ENCODE measurements at regions not wholly inside any gene's neighbourhood (a gene's known extent, or its start where the extent isn't known, plus 50 kb on each side); places are given as distances from the start of the nearest gene placed in this dataset.

- TF ChIP-seq EP300 (conservative IDR thresholded peaks at IDR 0.05; ENCODE audit: poor library complexity, severe bottlenecking), result no peak
- no peak for TF ChIP-seq SMC3 (conservative IDR thresholded peaks at IDR 0.05; ENCODE audit: poor library complexity)
- no peak for TF ChIP-seq RAD21 (conservative IDR thresholded peaks at IDR 0.05)
- TF ChIP-seq EZH2 (IDR thresholded peaks at IDR 0.05; ENCODE audit: borderline replicate concordance, insufficient read depth, low read length, poor library complexity, severe bottlenecking), result no peak
- TF ChIP-seq, protein P1, sequence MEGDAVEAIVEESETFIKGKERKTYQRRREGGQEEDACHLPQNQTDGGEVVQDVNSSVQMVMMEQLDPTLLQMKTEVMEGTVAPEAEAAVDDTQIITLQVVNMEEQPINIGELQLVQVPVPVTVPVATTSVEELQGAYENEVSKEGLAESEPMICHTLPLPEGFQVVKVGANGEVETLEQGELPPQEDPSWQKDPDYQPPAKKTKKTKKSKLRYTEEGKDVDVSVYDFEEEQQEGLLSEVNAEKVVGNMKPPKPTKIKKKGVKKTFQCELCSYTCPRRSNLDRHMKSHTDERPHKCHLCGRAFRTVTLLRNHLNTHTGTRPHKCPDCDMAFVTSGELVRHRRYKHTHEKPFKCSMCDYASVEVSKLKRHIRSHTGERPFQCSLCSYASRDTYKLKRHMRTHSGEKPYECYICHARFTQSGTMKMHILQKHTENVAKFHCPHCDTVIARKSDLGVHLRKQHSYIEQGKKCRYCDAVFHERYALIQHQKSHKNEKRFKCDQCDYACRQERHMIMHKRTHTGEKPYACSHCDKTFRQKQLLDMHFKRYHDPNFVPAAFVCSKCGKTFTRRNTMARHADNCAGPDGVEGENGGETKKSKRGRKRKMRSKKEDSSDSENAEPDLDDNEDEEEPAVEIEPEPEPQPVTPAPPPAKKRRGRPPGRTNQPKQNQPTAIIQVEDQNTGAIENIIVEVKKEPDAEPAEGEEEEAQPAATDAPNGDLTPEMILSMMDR (IDR thresholded peaks at IDR 0.05; ENCODE audit: poor library complexity, severe bottlenecking), result no peak
- no peak for TF ChIP-seq TAF1 (IDR thresholded peaks at IDR 0.05; ENCODE audit: low read depth)
- TF ChIP-seq MXI1 (conservative IDR thresholded peaks at IDR 0.05; ENCODE audit: poor library complexity, severe bottlenecking), result no peak
- no peak for TF ChIP-seq POLR2AphosphoS5 (IDR thresholded peaks at IDR 0.05)
- no peak for TF ChIP-seq REST (IDR thresholded peaks at IDR 0.05; ENCODE audit: borderline replicate concordance)
- Histone ChIP-seq H3K9me2 (ENCODE audit: insufficient read depth, low read length) (no peaks in the 10 kb centered on the region), H3K9me3 (ENCODE audit: low read length) (no peaks in the 10 kb centered on the region), H3K4me2 (ENCODE audit: low read length) (no peak overlapping the region), H2AFZ (ENCODE audit: low read depth, low read length) (no peak overlapping the region), H3K9ac (ENCODE audit: low read length) (no peak overlapping the region), H4K20me1 (ENCODE audit: insufficient read depth) (no peaks in the 10 kb centered on the region), H3K36me3 (ENCODE audit: insufficient read depth, low read length) (no peaks in the 10 kb centered on the region), H3K27me3 (ENCODE audit: insufficient read depth, low read depth, low read length) (no peaks in the 10 kb centered on the region), H3K4me3 (ENCODE audit: low read length) (no peak overlapping the region), H3F3A (ENCODE audit: insufficient read depth, low read length, poor library complexity, severe bottlenecking) (no peaks in the 10 kb centered on the region), H3K79me2 (replicated peaks; ENCODE audit: insufficient read depth, low read length) (no peaks in the 10 kb centered on the region), H3K27ac (ENCODE audit: low read length) (no peak overlapping the region)
These were observed 60.1 kb upstream of the RALGAPA2 start for GRCh38 chr20:20772497-20773085.

DNA sequence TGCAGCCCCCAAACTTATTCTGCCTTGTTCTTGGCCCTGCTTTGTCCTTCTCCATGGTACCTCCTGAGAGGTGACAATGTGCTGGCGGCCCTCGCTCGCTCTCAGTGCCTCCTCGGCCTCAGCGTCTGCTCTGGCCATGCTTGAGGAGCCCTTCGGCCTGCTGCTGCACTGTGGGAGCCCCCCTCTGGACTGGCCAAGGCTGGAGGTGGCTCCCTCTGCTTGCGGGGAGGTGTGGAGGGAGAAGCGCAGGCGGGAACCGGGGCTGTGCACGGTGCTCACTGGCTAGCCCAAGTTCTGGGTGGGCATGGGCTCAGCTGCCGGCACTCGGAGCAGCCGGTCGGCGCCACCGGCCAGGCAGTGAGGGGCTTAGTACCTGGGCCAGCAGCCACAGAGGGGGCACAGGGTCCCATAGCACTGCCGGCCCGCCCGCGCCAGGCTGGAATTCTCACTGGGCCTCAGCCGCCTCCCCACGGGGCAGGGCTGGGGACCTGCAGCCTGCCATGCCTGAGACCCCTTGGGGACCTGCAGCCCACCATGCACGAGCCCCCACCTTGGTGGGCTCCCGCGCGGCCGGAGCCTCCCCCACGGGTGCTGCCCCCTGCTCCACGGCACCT is 55.9 kb upstream of the RALGAPA2 start:
- no peaks in the 10 kb centered on the region for H4K20me1 ChIP-seq (ENCODE audit: insufficient read depth)

More for the DNA sequence above, 55.9 kb upstream of the RALGAPA2 start:
- TF ChIP-seq SMC3 (conservative IDR thresholded peaks at IDR 0.05; ENCODE audit: poor library complexity), result no peak
- TF ChIP-seq, protein P1 (IDR thresholded peaks at IDR 0.05; ENCODE audit: poor library complexity, severe bottlenecking), result no peak
- Histone ChIP-seq H3K9me2 (ENCODE audit: insufficient read depth, low read length) (no peaks in the 10 kb centered on the region), H3K4me2 (ENCODE audit: low read length) (no peak overlapping the region), H3K4me3 (ENCODE audit: low read length) (no peak overlapping the region), H3K36me3 (ENCODE audit: insufficient read depth, low read length) (no peaks in the 10 kb centered on the region), H3K27me3 (ENCODE audit: insufficient read depth, low read depth, low read length) (no peaks in the 10 kb centered on the region), H2AFZ (ENCODE audit: low read depth, low read length) (no peak overlapping the region), H3K9ac (ENCODE audit: low read length) (no peak overlapping the region), H3K27ac (ENCODE audit: low read length) (no peak overlapping the region), H3K79me2 (replicated peaks; ENCODE audit: insufficient read depth, low read length) (no peaks in the 10 kb centered on the region), H3F3A (ENCODE audit: insufficient read depth, low read length, poor library complexity, severe bottlenecking) (no peaks in the 10 kb centered on the region), H3K9me3 (ENCODE audit: low read length) (no peaks in the 10 kb centered on the region)
